Stomach smooth muscle (tissue), 2 donors: ENCODE measurements at regions not wholly inside any gene's neighbourhood (a gene's known extent, or its start where the extent isn't known, plus 50 kb on each side); places are given as distances from the start of the nearest gene placed in this dataset.
"Not testable (repeated sequence)": the region's sequence is repeated elsewhere in the genome, so short reads cannot be mapped to it uniquely, and the experiment has no call there.

ENCODE experiments used
- H3K27ac ChIP-seq: one replicate; pipeline ENCODE4 v1.7.0; 2013; ENCODE audit warnings: mild to moderate bottlenecking, low read length, inconsistent platforms
- H3K27me3 ChIP-seq, 2 donors: one replicate each; pipeline ENCODE4 v1.7.0; 2013; ENCODE audit warnings: low read length in 2 of 2; ENCODE audit not compliant: insufficient read depth in 2 of 2, control insufficient read depth in 1 of 2
- H3K36me3 ChIP-seq, 2 donors: one replicate each; pipeline ENCODE4 v1.7.0; 2013; ENCODE audit warnings: low read length in 2 of 2; ENCODE audit not compliant: control insufficient read depth in 2 of 2, insufficient read depth in 2 of 2
- H3K4me1 ChIP-seq: one replicate; pipeline ENCODE4 v1.7.0; 2013; ENCODE audit warnings: low read length; ENCODE audit not compliant: control insufficient read depth, insufficient read depth
- H3K4me3 ChIP-seq, 2 donors: one replicate each; pipeline ENCODE4 v1.7.0; 2013; ENCODE audit warnings: low read length in 2 of 2
- H3K9ac ChIP-seq, 2 donors: one replicate each; pipeline ENCODE4 v1.7.0; 2013; ENCODE audit warnings: low read length in 2 of 2, mild to moderate bottlenecking in 1 of 2
- H3K9me3 ChIP-seq, 2 donors: one replicate each; pipeline ENCODE4 v1.7.0; 2013; ENCODE audit warnings: low read length in 2 of 2; ENCODE audit not compliant: control insufficient read depth in 2 of 2
- donor health status: healthy.
- donor health status: Pancreatic carcinoma.

DNA sequence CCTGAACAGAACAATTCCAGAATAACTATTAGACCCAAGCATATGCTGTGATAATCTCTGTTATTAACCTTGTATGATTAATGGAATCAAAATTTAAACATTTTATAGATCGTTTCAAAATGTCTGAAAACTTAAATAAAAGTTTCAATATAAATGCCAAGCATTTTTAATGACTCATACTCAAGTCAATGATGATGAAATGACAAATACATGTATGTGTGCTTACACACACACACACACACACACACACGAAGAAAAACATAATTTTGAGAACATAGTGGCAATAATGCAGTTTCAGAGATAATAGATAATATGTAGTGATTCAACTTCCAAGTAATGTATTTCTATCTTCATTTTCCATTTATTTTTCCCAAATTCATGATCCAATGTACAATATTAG, 384.9 kb upstream of the FOXG1 start:
- Histone ChIP-seq H3K27me3 (no peaks in the 10 kb centered on the region), H3K9ac (no peak overlapping the region), H3K9me3 (no peaks in the 10 kb centered on the region), H3K27ac (no peak overlapping the region), H3K36me3 (no peaks in the 10 kb centered on the region), H3K4me1 (no peaks in the 10 kb centered on the region), H3K4me3 (no peak overlapping the region)

DNA sequence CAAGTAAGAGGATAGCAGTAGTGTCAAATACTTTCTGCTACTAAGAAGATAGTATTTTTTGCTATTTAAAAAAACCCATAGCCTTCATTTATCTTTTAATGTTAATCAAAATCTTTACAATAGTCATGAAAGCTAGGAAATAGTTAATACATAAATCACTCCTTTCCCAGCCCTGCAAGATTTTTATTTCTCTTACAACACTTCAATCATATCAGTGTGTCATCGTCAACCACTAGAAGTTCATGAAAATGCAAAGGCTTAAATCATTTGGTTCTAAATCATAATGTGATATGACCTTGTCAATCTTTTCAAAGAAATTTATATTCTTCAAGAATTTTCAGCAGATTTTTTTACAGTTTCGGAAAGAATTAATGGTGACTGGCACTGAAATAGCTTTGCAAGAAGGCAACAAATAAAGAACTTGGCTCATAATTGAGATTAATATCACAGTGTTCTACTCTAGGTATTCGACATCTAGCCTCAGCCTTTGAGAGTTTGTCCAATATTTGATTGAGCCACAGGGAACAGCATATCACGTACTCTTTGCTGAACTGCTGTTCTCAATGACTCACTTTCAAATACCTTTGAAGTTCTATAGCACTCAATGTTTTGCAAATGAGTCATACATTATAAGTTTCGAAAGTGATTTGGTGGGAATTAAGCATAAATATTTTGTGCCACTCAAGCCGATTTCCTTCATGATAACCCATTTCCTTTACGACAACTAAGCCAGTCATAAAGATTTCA, 384.0 kb upstream of the FOXG1 start:
- Histone ChIP-seq H3K4me1 (no peaks in the 10 kb centered on the region), H3K27me3 (no peaks in the 10 kb centered on the region), H3K9me3 (no peaks in the 10 kb centered on the region), H3K36me3 (no peaks in the 10 kb centered on the region), H3K9ac (no peak overlapping the region), H3K4me3 (no peak overlapping the region), H3K27ac (no peak overlapping the region)

DNA sequence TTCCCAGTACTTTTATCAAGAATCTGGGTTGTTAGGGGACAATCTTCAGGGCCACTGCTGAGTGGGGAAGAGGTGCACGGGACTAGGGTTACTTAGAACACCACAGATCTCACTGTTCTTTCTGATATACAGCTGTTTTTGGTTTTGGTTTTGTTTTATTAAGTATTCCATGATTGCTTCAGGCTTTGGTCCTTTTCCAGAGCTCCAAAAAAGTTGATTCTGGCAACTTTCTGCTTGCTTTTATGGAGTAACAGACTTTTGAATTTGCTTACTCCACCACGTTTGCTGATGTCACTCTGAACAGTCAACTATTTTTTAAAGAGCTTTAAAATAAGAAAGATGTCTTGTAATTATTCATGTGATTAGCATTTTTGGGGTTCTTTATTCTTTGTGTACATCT, 368.1 kb upstream of the FOXG1 start:
- Histone ChIP-seq H3K4me1 (no peaks in the 10 kb centered on the region), H3K36me3 (no peaks in the 10 kb centered on the region), H3K4me3 (no peak overlapping the region), H3K27ac (no peak overlapping the region), H3K9me3 (no peaks in the 10 kb centered on the region), H3K27me3 (no peaks in the 10 kb centered on the region), H3K9ac (no peak overlapping the region)

DNA sequence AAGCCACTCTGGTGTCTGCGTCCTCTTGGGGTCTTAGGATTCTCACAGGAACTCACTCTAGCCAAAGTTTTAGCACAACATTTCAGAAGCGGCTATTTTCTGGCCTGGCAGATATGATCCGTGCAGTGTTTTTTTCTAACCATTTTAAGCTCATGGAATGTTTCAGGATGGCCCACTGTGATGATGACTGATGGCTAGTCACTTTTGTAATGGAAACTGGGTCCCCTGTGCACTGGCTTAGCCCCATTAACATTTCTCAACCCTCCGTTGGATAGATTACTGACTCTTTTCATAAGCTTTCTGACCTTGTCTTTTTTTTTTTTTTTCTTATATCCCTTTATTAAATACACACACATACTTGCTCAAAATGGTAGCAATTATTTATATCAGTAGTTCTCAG, 364.9 kb upstream of the FOXG1 start:
- H3K4me1 ChIP-seq, H3K27me3 ChIP-seq, H3K9ac ChIP-seq, H3K36me3 ChIP-seq, H3K4me3 ChIP-seq, H3K9me3 ChIP-seq, H3K27ac ChIP-seq: not testable (repeated sequence)

DNA sequence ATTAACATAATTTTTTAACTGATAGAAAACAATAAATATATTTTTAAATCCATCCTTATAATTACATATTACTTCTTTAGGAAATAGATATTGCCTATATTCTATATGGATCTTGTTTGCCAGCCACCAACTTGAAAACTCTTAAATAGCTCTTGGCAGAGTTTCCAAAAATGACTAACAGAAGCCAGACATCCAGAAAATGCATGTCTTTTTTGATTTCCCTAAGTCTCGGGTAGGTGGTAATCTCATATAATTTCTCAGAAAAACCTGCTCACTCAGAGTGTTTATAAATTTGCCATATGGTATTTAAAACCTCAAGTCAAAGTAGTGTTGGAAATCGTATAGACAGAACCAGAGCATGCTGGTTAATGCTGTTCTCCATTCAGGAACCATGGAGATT, 360.4 kb upstream of the FOXG1 start:
- Histone ChIP-seq H3K4me1 (no peaks in the 10 kb centered on the region), H3K27me3 (no peaks in the 10 kb centered on the region), H3K9me3 (no peaks in the 10 kb centered on the region), H3K9ac (no peak overlapping the region), H3K4me3 (no peak overlapping the region), H3K27ac (no peak overlapping the region), H3K36me3 (no peaks in the 10 kb centered on the region)

DNA sequence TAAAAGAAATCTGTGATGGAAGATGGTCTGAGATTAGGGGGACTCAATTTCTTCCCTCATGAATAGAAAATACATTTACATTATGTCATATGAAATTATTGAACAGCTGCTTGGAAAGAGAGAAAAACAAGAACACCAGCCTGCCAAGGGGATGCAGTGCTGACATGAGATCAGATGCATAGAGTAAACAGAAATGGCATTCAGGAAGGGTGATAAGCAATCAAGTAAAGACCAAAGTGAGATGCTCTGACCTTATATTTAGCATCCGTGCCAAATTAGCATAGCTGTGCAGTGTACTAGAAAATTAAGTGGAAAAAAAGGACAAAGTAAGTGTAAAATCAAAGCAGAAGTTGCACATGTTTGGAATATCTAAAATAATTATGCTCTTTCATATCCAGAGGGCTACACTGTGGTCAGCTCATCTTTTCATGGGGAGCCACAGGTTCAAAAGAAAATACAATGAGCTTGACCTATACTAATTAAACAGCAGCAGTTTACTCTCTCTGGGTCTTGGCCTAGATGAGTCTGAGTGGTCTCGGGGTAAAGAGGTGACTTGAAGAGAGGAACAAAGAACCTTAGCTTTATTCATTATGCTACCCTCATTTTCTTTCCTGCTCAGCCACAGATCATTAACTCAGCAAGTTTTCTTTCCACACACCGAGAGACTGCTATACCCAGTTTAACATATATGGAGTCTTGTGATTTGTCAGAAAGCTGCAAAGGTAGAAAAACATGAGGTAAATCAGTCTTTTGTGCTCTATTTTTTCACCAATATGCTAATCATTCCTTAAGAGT, 359.4 kb upstream of the FOXG1 start:
- Histone ChIP-seq H3K9me3 (no peaks in the 10 kb centered on the region), H3K36me3 (no peaks in the 10 kb centered on the region), H3K27me3 (no peaks in the 10 kb centered on the region), H3K4me1 (no peaks in the 10 kb centered on the region), H3K4me3 (no peak overlapping the region), H3K9ac (no peak overlapping the region), H3K27ac (no peak overlapping the region)

DNA sequence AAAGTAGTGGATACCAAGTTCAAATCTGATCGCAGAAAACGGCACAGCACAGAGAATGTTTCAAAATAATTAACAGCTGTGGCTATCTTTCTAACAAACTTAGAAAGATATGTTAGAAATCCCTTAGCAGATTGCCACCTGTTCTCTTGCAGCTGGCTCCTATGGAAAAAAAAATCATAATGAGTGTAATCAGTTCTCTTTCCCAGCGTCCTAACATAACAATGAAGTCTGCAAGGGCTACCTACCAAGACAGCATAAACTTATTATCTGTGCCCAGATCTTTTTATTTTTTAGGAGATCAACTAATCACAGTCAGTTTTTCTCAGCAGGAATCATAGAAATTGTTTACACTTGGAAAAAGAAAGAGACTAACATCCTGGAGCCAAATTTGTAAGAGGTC, 358.6 kb upstream of the FOXG1 start:
- Histone ChIP-seq H3K9ac (no peak overlapping the region), H3K27ac (no peak overlapping the region), H3K4me3 (no peak overlapping the region), H3K36me3 (no peaks in the 10 kb centered on the region), H3K9me3 (no peaks in the 10 kb centered on the region), H3K4me1 (no peaks in the 10 kb centered on the region), H3K27me3 (no peaks in the 10 kb centered on the region)

DNA sequence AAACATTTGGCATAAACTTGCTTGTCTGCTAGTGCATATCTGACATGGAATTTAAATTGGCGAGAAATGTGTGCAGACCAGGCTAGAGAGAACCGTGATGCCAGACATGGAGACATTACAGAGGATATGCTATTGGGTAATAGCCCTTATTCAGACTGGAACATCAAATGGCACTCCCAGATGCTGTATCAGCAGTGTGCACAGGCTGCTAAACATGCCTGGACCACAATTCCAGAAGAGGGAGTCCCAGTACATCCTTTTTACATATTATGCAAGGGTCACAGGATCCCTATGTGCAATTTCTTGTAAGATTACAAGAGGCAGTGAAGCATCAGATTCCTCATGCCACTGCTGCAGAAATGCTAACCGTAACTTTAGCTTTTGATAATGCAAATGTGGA, 354.5 kb upstream of the FOXG1 start:
- Histone ChIP-seq H3K4me3 (no peak overlapping the region), H3K27ac (no peak overlapping the region), H3K4me1 (no peaks in the 10 kb centered on the region), H3K36me3 (no peaks in the 10 kb centered on the region), H3K9me3 (no peaks in the 10 kb centered on the region), H3K9ac (no peak overlapping the region), H3K27me3 (no peaks in the 10 kb centered on the region)

DNA sequence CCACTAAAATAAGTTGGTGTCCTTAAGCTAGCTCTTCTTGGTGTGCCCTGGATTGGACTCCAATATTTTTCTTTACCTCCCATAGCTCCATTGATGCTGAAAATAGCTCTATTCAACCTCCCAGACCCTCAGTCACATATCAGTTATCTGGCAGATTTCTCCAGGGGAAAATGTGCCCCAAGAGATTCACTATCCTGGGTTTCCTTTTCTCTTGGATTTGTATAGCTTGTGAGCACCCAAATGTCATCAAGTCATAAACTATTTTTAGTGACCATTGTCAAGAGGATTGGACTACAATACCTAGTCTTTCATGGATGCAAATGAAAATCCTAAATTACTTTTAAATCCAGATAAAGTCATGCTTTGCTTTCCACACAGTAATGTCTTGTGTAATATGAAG, 339.6 kb upstream of the FOXG1 start:
- no peak overlapping the region for H3K4me3 ChIP-seq
- H3K36me3 ChIP-seq: no peaks in the 10 kb centered on the region
- H3K27ac ChIP-seq: no peak overlapping the region
- no peak overlapping the region for H3K9ac ChIP-seq
- no peaks in the 10 kb centered on the region for H3K27me3 ChIP-seq
- H3K4me1 ChIP-seq: no peaks in the 10 kb centered on the region
- H3K9me3 ChIP-seq: no peaks in the 10 kb centered on the region

DNA sequence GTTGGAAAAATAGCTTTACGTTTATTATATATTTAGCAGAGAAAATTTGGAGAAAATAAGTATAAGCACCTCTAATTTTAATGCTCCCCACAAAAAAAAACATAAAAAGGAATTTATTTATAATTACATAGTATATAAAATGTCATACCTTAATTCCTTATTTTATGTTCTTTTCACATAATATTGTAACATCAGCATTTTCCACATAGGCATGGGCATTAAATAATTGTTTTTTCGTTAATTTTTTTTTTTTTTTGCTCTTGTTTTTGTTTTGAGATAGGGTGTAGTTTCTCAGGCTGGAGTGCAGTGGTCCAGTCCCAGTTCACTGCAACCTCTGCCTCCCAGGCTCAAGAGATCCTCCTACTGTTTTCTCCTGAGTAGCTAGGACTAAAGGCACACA, 329.8 kb upstream of the FOXG1 start:
- no peak overlapping the region for H3K4me3 ChIP-seq
- no peak overlapping the region for H3K9ac ChIP-seq
- no peaks in the 10 kb centered on the region for H3K36me3 ChIP-seq
- H3K4me1 ChIP-seq: no peaks in the 10 kb centered on the region
- H3K27ac ChIP-seq: no peak overlapping the region
- H3K27me3 ChIP-seq: no peaks in the 10 kb centered on the region
- H3K9me3 ChIP-seq: no peaks in the 10 kb centered on the region

DNA sequence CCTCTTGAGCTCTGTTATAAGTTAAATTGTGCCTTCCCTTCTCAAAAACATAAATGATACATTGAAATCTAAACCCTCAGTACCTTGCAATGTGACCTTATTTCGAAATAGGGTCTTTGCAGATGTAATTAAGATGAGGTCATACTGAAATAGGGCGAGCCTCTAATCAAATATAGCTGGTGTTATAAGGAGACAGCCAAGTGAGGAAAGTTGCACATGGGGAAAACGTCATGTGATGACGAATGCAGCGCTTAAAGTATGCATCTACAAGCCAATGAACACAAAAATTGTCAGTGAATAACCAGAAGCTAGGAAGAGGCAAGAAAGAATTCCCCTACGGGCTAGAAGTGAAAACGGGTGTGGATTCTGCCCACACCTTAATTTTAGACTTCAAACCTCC, 305.2 kb upstream of the FOXG1 start:
- Histone ChIP-seq H3K4me3 (no peak overlapping the region), H3K4me1 (no peaks in the 10 kb centered on the region), H3K36me3 (no peaks in the 10 kb centered on the region), H3K27me3 (no peaks in the 10 kb centered on the region), H3K9ac (no peak overlapping the region), H3K27ac (no peak overlapping the region), H3K9me3 (no peaks in the 10 kb centered on the region)
